Naive thymus-derived CD4-positive, alpha-beta T cell (primary cell): ENCODE measurements at regions not wholly inside any gene's neighbourhood (a gene's known extent, or its start where the extent isn't known, plus 50 kb on each side); places are given as distances from the start of the nearest gene placed in this dataset.

Experiments
- ATAC-seq: fragments of 150-1000 bp; cut with Tn5 transposase; 2 replicates; pipeline ENCODE4 v1.10.0; 2021; ENCODE audit warnings: mild to moderate bottlenecking, moderate library complexity
- CTCF ChIA-PET: fragments of 350-600 bp; sonication (Branson Sonifier 250); formaldehyde crosslinking; loops from one replicate; lab custom pipeline; 2021; ENCODE audit warnings: antibody characterized with exemption; lab: Charles Lee
- POLR2A ChIA-PET: fragments of 350-600 bp; sonication (Branson Sonifier 250); formaldehyde crosslinking; loops from one replicate; lab custom pipeline; 2021; ENCODE audit warnings: antibody characterized with exemption, inconsistent platforms; lab: Charles Lee
- DNase-seq, 9 donors: peaks; one replicate each; pipeline versions ENCODE4 v3.0.0 to v3.0.0-alpha.2; 2020 to 2022; ENCODE audit warnings: mixed read lengths in 1 of 9
- H3K27ac ChIP-seq: one replicate; pipeline ENCODE4 v1.7.0; 2013; ENCODE audit warnings: mild to moderate bottlenecking, low read depth, low read length, moderate library complexity
- H3K27me3 ChIP-seq, 2 donors: one replicate each; pipeline ENCODE4 v1.7.0; 2013; ENCODE audit warnings: low read length in 2 of 2, mild to moderate bottlenecking in 2 of 2, moderate library complexity in 2 of 2; ENCODE audit not compliant: control insufficient read depth in 2 of 2, insufficient read depth in 2 of 2
- H3K36me3 ChIP-seq, 3 experiments: 1 replicate in 2 of 3; 2 replicates in 1 of 3; pipeline ENCODE4 v1.7.0; 2013; ENCODE audit warnings: low read length in 3 of 3, mild to moderate bottlenecking in 3 of 3, moderate library complexity in 1 of 3; ENCODE audit not compliant: insufficient read depth in 3 of 3, control insufficient read depth in 2 of 3
- H3K4me1 ChIP-seq, 2 donors: one replicate each; pipeline ENCODE4 v1.7.0; 2013; ENCODE audit warnings: low read length in 2 of 2, mild to moderate bottlenecking in 2 of 2, moderate library complexity in 1 of 2; ENCODE audit not compliant: control insufficient read depth in 2 of 2, insufficient read depth in 2 of 2
- H3K4me3 ChIP-seq: 2 replicates; pipeline ENCODE4 v1.7.0; 2013; ENCODE audit warnings: mild to moderate bottlenecking, low read length
- H3K9me3 ChIP-seq, 3 experiments: 1 replicate in 2 of 3; 2 replicates in 1 of 3; pipeline ENCODE4 v1.7.0; 2013; ENCODE audit warnings: low read length in 3 of 3; ENCODE audit not compliant: control insufficient read depth in 2 of 3
- H3K27ac Mint-ChIP-seq, 9 donors: one replicate each; pipeline ENCODE4 v1.8.0; 2020 to 2022; ENCODE audit warnings: mixed read lengths in 9 of 9, mild to moderate bottlenecking in 8 of 9, moderate library complexity in 5 of 9, inconsistent platforms in 2 of 9
- H3K27me3 Mint-ChIP-seq, 5 donors: one replicate each; pipeline ENCODE4 v1.8.0; 2021 to 2022; ENCODE audit warnings: mixed read lengths in 5 of 5, mild to moderate bottlenecking in 1 of 5
- H3K36me3 Mint-ChIP-seq, 5 donors: one replicate each; pipeline ENCODE4 v1.8.0; 2020 to 2022; ENCODE audit warnings: mixed read lengths in 5 of 5, mild to moderate bottlenecking in 3 of 5, inconsistent platforms in 1 of 5
- H3K4me1 Mint-ChIP-seq, 7 donors: one replicate each; pipeline ENCODE4 v1.8.0; 2020 to 2022; ENCODE audit warnings: mixed read lengths in 7 of 7, mild to moderate bottlenecking in 3 of 7, inconsistent platforms in 1 of 7
- H3K4me3 Mint-ChIP-seq, 10 donors: one replicate each; pipeline ENCODE4 v1.8.0; 2020 to 2022; ENCODE audit warnings: mild to moderate bottlenecking in 10 of 10, mixed read lengths in 10 of 10, moderate library complexity in 6 of 10, inconsistent platforms in 2 of 10
- H3K9me3 Mint-ChIP-seq, 11 donors: one replicate each; pipeline ENCODE4 v1.8.0; 2020 to 2022; ENCODE audit warnings: mixed read lengths in 11 of 11, mild to moderate bottlenecking in 4 of 11, inconsistent platforms in 1 of 11, moderate library complexity in 1 of 11
- intact Hi-C, 2 donors: fragments of 100-400 bp; cut with micrococcal nuclease; formaldehyde crosslinking; loops; one replicate each; pipeline ENCODE4 v1.15.1; 2023

- intact Hi-C loops = no loop called here
Observed at GRCh38 chr5:29614206-29614605, 1579.3 kb upstream of the CDH6 start.

DNA sequence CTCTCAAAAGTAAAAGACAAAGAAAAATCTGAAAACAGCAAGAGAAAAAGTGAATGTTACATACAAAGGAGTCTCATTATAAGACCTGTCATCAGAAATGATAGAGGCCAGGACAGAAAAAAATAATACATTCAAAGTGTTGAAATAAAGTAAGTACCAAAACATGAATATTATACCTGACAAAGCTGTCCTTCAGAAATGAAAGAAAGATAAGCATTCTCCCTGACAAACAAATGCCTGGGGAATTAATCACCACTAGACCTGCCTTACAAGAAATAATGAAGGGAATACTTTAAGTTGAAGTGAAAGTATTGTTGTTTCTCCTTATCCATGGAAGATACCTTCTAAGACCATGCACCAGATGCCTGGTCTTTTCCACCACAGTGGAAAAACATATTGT, 1605.2 kb upstream of the CDH6 start:
- H3K27ac Mint-ChIP-seq = no peak overlapping the region
- H3K9me3 Mint-ChIP-seq = peaks cover 1 to 37% (median 16%) of the 10 kb centered on the region in 11 donors
- Histone ChIP-seq H3K4me1 (no peaks in the 10 kb centered on the region), H3K4me3 (no peak overlapping the region), H3K9me3 (peaks cover 0 to 7% (median 0%) of the 10 kb centered on the region in 3 experiments), H3K36me3 (no peaks in the 10 kb centered on the region), H3K27me3 (no peaks in the 10 kb centered on the region), H3K27ac (no peak overlapping the region)
- no peak for ATAC-seq
- ChIA-PET CTCF (interaction anchor here (0.7 kb wide), 1 partner anchor 677 kb away, joined by 3 read pairs; no protein-coding TSS in a partner anchor), POLR2A (no interaction called here)
- peaks cover 0 to 4% (median 0%) of the 10 kb centered on the region in 7 donors for H3K4me1 Mint-ChIP-seq
- no peak overlapping the region for H3K4me3 Mint-ChIP-seq
- peaks cover 0 to 3% (median 0%) of the 10 kb centered on the region in 5 donors for H3K36me3 Mint-ChIP-seq
- H3K27me3 Mint-ChIP-seq = no peaks in the 10 kb centered on the region
- intact Hi-C loops = no loop called here
- no peak for DNase-seq

More at GRCh38 chr5:29614206-29614605, 1579.3 kb upstream of the CDH6 start:
- H3K27me3 Mint-ChIP-seq = no peaks in the 10 kb centered on the region
- no peaks in the 10 kb centered on the region for H3K27me3 ChIP-seq
- H3K27ac ChIP-seq = no peak overlapping the region
- H3K4me1 ChIP-seq = no peaks in the 10 kb centered on the region
- no peaks in the 10 kb centered on the region for H3K36me3 ChIP-seq
- ChIA-PET POLR2A (no interaction called here), CTCF (no interaction called here)
- H3K9me3 Mint-ChIP-seq = peaks cover 5 to 29% (median 10%) of the 10 kb centered on the region in 11 donors
- ATAC-seq = no peak
- H3K27ac Mint-ChIP-seq = no peak overlapping the region
- H3K4me3 ChIP-seq = no peak overlapping the region
- H3K36me3 Mint-ChIP-seq = no peaks in the 10 kb centered on the region
- H3K4me3 Mint-ChIP-seq = no peak overlapping the region
- no peak for DNase-seq
- H3K4me1 Mint-ChIP-seq = no peaks in the 10 kb centered on the region
- H3K9me3 ChIP-seq = peaks cover 0 to 3% (median 0%) of the 10 kb centered on the region in 3 experiments

- no peak overlapping the region for H3K4me3 ChIP-seq
- no peaks in the 10 kb centered on the region for H3K27me3 Mint-ChIP-seq
- H3K27me3 ChIP-seq = no peaks in the 10 kb centered on the region
- H3K4me1 ChIP-seq = no peaks in the 10 kb centered on the region
- peaks cover 0 to 3% (median 0%) of the 10 kb centered on the region in 5 donors for H3K36me3 Mint-ChIP-seq
- H3K9me3 ChIP-seq = peaks cover 0 to 7% (median 0%) of the 10 kb centered on the region in 3 experiments
- ATAC-seq (no peak), DNase-seq (no peak)
- no peaks in the 10 kb centered on the region for H3K36me3 ChIP-seq
- no peak overlapping the region for H3K27ac ChIP-seq
- H3K27ac Mint-ChIP-seq = no peak overlapping the region
- H3K4me1 Mint-ChIP-seq = peaks cover 0 to 4% (median 0%) of the 10 kb centered on the region in 7 donors
- peaks cover 1 to 41% (median 16%) of the 10 kb centered on the region in 11 donors for H3K9me3 Mint-ChIP-seq
- intact Hi-C loops = no loop called here
- H3K4me3 Mint-ChIP-seq = no peak overlapping the region
- POLR2A ChIA-PET = no interaction called here
- CTCF ChIA-PET = interaction anchor here (0.7 kb wide), 1 partner anchor 676 kb away, joined by 3 read pairs; no protein-coding TSS in a partner anchor
Observed at GRCh38 chr5:29587832-29588231, 1605.7 kb upstream of the CDH6 start.

DNA sequence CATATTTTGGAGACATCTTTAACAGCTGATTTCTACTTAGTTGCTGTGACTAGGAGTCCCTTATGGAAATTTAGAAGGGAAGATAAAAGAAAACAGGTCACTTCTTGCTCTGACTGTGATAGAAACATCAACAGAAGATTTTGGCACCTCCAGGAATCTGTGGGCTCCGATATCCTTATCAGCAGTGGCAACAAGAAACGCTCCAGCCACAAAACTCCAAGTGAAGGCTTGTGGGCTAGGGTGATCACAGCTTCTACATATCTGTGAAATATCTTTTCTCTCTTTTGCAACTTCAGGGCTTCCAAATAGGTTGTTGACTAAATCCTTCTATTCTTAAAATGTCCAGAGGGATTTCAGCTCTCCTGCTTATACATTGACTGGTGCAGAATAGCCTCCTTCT, 1625.5 kb upstream of the CDH6 start:
- intact Hi-C loops = no loop called here
- ChIA-PET POLR2A (no interaction called here), CTCF (interaction anchor here (0.7 kb wide), 1 partner anchor 43 kb away, joined by 6 read pairs; no protein-coding TSS in a partner anchor)
- Histone ChIP-seq H3K27ac (no peak overlapping the region), H3K4me3 (no peak overlapping the region), H3K36me3 (no peaks in the 10 kb centered on the region), H3K27me3 (no peaks in the 10 kb centered on the region), H3K4me1 (no peaks in the 10 kb centered on the region), H3K9me3 (no peaks in the 10 kb centered on the region)
- no peak overlapping the region for H3K27ac Mint-ChIP-seq
- no peaks in the 10 kb centered on the region for H3K27me3 Mint-ChIP-seq
- H3K9me3 Mint-ChIP-seq = peaks cover 0 to 18% (median 7%) of the 10 kb centered on the region in 11 donors
- no peaks in the 10 kb centered on the region for H3K36me3 Mint-ChIP-seq
- no peaks in the 10 kb centered on the region for H3K4me1 Mint-ChIP-seq
- ATAC-seq (no peak), DNase-seq (no peak)
- H3K4me3 Mint-ChIP-seq = no peak overlapping the region

GRCh38 chr5:29561564-29561963, 1631.9 kb upstream of the CDH6 start:
- intact Hi-C loops = no loop called here
- no peaks in the 10 kb centered on the region for H3K4me1 Mint-ChIP-seq
- POLR2A ChIA-PET = no interaction called here

DNA sequence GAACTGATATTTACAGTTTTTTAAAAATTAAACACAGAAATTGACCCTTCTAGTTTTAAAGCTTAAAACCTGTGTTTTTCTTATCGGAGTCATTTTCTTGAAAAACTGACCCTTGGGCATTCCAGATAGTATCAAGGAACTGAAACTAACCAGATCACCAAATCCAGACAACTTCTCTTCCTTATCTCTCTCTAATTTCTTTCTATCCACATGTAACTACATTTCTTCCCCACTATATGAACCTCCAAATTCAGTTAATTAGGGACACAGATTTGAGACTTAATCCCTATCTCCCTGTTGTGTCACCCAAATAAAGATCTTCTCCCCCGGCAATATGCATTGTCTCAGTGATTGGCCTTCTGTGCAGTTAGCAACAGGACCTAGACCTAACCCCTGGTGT, 1643.0 kb upstream of the CDH6 start:
- H3K36me3 Mint-ChIP-seq = no peaks in the 10 kb centered on the region
- H3K4me1 ChIP-seq = no peaks in the 10 kb centered on the region
- no peaks in the 10 kb centered on the region for H3K27me3 Mint-ChIP-seq
- H3K27me3 ChIP-seq = no peaks in the 10 kb centered on the region
- peaks cover 0 to 45% (median 17%) of the 10 kb centered on the region in 11 donors for H3K9me3 Mint-ChIP-seq
- DNase-seq (no peak), ATAC-seq (no peak)
- no peak overlapping the region for H3K27ac Mint-ChIP-seq
- no peak overlapping the region for H3K4me3 Mint-ChIP-seq
- H3K27ac ChIP-seq = no peak overlapping the region
- CTCF ChIA-PET = no interaction called here
- intact Hi-C loops = no loop called here
- H3K36me3 ChIP-seq = no peaks in the 10 kb centered on the region
- no peaks in the 10 kb centered on the region for H3K9me3 ChIP-seq
- POLR2A ChIA-PET = no interaction called here
- no peak overlapping the region for H3K4me3 ChIP-seq
- H3K4me1 Mint-ChIP-seq = peaks cover 0 to 3% (median 0%) of the 10 kb centered on the region in 7 donors

More at GRCh38 chr5:29561564-29561963, 1631.9 kb upstream of the CDH6 start:
- H3K4me3 ChIP-seq = no peak overlapping the region
- no peaks in the 10 kb centered on the region for H3K4me1 ChIP-seq
- no peaks in the 10 kb centered on the region for H3K27me3 ChIP-seq
- no peak overlapping the region for H3K4me3 Mint-ChIP-seq
- CTCF ChIA-PET = no interaction called here
- H3K27ac Mint-ChIP-seq = no peak overlapping the region
- no peaks in the 10 kb centered on the region for H3K27me3 Mint-ChIP-seq
- no peak for DNase-seq
- H3K9me3 ChIP-seq = no peaks in the 10 kb centered on the region
- no peaks in the 10 kb centered on the region for H3K36me3 Mint-ChIP-seq
- no peak for ATAC-seq
- H3K36me3 ChIP-seq = no peaks in the 10 kb centered on the region
- no peak overlapping the region for H3K27ac ChIP-seq
- peaks cover 0 to 10% (median 4%) of the 10 kb centered on the region in 11 donors for H3K9me3 Mint-ChIP-seq

DNA sequence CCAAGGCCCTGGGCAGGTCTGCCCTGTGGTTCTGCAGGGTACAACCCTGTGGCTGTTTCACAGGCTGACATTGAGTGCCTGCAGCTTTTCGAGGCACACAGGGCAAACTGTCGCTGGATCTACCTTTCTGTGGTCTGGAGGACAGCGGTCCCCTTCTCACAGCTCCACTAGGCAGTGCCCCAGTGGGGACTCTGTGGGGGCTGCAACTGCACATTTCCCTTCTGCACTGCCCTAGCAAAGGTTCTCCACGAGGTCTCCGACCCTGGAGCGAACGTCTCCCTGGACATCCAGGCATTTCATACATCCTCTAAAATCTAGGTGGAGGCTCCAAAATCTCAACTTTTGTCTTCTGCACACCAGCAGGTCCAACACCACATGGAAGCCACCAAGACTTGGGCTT, 1645.2 kb upstream of the CDH6 start:
- no peak overlapping the region for H3K4me3 ChIP-seq
- Mint-ChIP-seq H3K36me3 (no peaks in the 10 kb centered on the region), H3K4me1 (peaks cover 0 to 1% (median 0%) of the 10 kb centered on the region in 7 donors), H3K9me3 (peaks cover 0 to 37% (median 14%) of the 10 kb centered on the region in 11 donors), H3K27me3 (no peaks in the 10 kb centered on the region), H3K27ac (no peak overlapping the region), H3K4me3 (no peak overlapping the region)
- POLR2A ChIA-PET = no interaction called here
- H3K4me1 ChIP-seq = no peaks in the 10 kb centered on the region
- ATAC-seq (no peak), DNase-seq (no peak)
- no peak overlapping the region for H3K27ac ChIP-seq
- H3K36me3 ChIP-seq = no peaks in the 10 kb centered on the region
- H3K27me3 ChIP-seq = no peaks in the 10 kb centered on the region
- CTCF ChIA-PET = no interaction called here
- intact Hi-C loops = no loop called here
- H3K9me3 ChIP-seq = peaks cover 0 to 3% (median 0%) of the 10 kb centered on the region in 3 experiments
